Activated CD8-positive, alpha-beta memory T cell treated with anti-CD3 and anti-CD28 coated beads, Interleukin-2, amount 10 ng/mL, durations not matched to agents 7 days and 5 days (primary cell): ENCODE measurements at regions not wholly inside any gene's neighbourhood (a gene's known extent, or its start where the extent isn't known, plus 50 kb on each side); places are given as distances from the start of the nearest gene placed in this dataset.
"Not testable (repeated sequence)": the region's sequence is repeated elsewhere in the genome, so short reads cannot be mapped to it uniquely, and the experiment has no call there.

ENCODE experiments used
- ATAC-seq: fragments of 150-1000 bp; cut with Tn5 transposase; one replicate; pipeline ENCODE4 v1.10.0; 2021; ENCODE audit warnings: moderate library complexity
- CTCF ChIA-PET: fragments of 350-600 bp; sonication (Branson Sonifier 250); formaldehyde crosslinking; loops from one replicate; lab custom pipeline; 2021; ENCODE audit warnings: antibody characterized with exemption; lab: Charles Lee
- DNase-seq: peaks from one replicate; pipeline ENCODE4 v3.0.0-alpha.2; 2020
- H3K27ac Mint-ChIP-seq: one replicate; pipeline ENCODE4 v1.8.0; 2021; ENCODE audit warnings: mild to moderate bottlenecking, mixed read lengths
- H3K27me3 Mint-ChIP-seq: one replicate; pipeline ENCODE4 v1.8.0; 2021; ENCODE audit warnings: mixed read lengths
- H3K36me3 Mint-ChIP-seq: one replicate; pipeline ENCODE4 v1.8.0; 2021; ENCODE audit warnings: mild to moderate bottlenecking, mixed read lengths
- H3K4me1 Mint-ChIP-seq: one replicate; pipeline ENCODE4 v1.8.0; 2021; ENCODE audit warnings: mixed read lengths
- H3K4me3 Mint-ChIP-seq: one replicate; pipeline ENCODE4 v1.8.0; 2021; ENCODE audit warnings: mild to moderate bottlenecking, moderate library complexity, mixed read lengths
- H3K9me3 Mint-ChIP-seq: one replicate; pipeline ENCODE4 v1.8.0; 2022; ENCODE audit warnings: low read depth, mixed read lengths

- ATAC-seq, CTCF ChIA-PET, H3K27ac Mint-ChIP-seq: not testable (repeated sequence)
Observed at GRCh38 chr2:67166511-67166910, 230.6 kb upstream of the ETAA1 start.

GRCh38 chr2:67169417-67170140 is 227.6 kb upstream of the ETAA1 start:
- Mint-ChIP-seq H3K27ac (no peak overlapping the region), H3K27me3 (no peaks in the 10 kb centered on the region), H3K36me3 (no peaks in the 10 kb centered on the region), H3K9me3 (no peaks in the 10 kb centered on the region), H3K4me1 (no peaks in the 10 kb centered on the region), H3K4me3 (no peak overlapping the region)
- no peak for ATAC-seq
- DNase-seq, result no peak
- CTCF ChIA-PET, result no interaction called here

More at GRCh38 chr2:67166511-67166910, 230.6 kb upstream of the ETAA1 start:
- not testable (repeated sequence) for H3K4me1 Mint-ChIP-seq, H3K9me3 Mint-ChIP-seq, H3K27me3 Mint-ChIP-seq, DNase-seq, H3K4me3 Mint-ChIP-seq, H3K36me3 Mint-ChIP-seq

DNA sequence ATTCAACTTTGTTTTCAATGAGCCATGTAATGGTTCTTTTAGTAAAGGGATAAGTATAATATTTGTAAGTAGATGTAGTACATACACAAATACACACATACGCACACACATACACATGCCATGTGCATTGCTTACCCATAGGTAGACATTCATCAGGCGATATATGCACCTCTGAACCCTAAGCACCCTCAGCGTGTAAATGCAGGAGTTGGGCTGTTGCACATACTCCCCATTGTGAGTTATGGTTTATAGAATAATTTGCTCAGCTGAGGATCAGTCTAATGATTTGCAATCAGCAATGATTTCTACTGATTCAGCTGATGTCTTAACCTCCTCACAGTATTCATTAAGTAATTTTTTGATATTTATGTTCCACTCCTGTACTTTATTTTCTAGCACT is 217.6 kb upstream of the ETAA1 start:
- H3K9me3 Mint-ChIP-seq, result peaks cover 4% of the 10 kb centered on the region
- no peak overlapping the region for H3K4me3 Mint-ChIP-seq

GRCh38 chr2:67180841-67181240 is 216.3 kb upstream of the ETAA1 start:
- no peaks in the 10 kb centered on the region for H3K27me3 Mint-ChIP-seq

More for the DNA sequence above, 217.6 kb upstream of the ETAA1 start:
- H3K27ac Mint-ChIP-seq, result no peak overlapping the region
- CTCF ChIA-PET, result no interaction called here
- no peaks in the 10 kb centered on the region for H3K36me3 Mint-ChIP-seq
- no peaks in the 10 kb centered on the region for H3K4me1 Mint-ChIP-seq
- DNase-seq (no peak), ATAC-seq (no peak)
- H3K27me3 Mint-ChIP-seq, result no peaks in the 10 kb centered on the region

GRCh38 chr2:67182884-67183283 is 214.2 kb upstream of the ETAA1 start:
- Mint-ChIP-seq H3K36me3 (no peaks in the 10 kb centered on the region), H3K4me3 (no peak overlapping the region), H3K4me1 (no peaks in the 10 kb centered on the region), H3K9me3 (no peaks in the 10 kb centered on the region), H3K27me3 (no peaks in the 10 kb centered on the region), H3K27ac (no peak overlapping the region)
- CTCF ChIA-PET, result no interaction called here
- ATAC-seq (no peak), DNase-seq (no peak)

More at GRCh38 chr2:67180841-67181240, 216.3 kb upstream of the ETAA1 start:
- no peak for ATAC-seq
- Mint-ChIP-seq H3K36me3 (no peaks in the 10 kb centered on the region), H3K4me3 (no peak overlapping the region), H3K27ac (no peak overlapping the region), H3K4me1 (no peaks in the 10 kb centered on the region), H3K9me3 (peaks cover 4% of the 10 kb centered on the region)
- CTCF ChIA-PET, result no interaction called here
- DNase-seq, result no peak

GRCh38 chr2:67186326-67186725 is 210.8 kb upstream of the ETAA1 start:
- no peak for DNase-seq

DNA sequence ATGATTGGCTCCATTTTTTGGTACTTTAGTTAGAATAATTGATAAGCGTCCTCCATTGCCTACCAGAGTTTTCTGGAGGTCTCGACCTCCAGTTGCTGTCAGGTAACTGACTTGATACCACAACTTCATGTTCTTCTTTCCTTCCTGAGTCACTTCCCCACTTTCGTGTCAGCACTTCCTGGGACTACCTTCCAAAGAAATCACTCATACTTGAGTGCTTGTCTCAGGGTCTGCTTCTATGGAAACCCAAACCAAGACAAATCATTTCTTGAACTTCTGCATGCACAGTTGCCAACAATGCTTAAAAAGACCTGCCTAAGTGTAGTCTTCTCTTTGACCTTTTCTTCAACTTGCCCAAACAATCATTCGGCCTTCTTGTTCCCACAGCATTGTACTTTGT is 210.3 kb upstream of the ETAA1 start:
- Mint-ChIP-seq H3K36me3 (no peaks in the 10 kb centered on the region), H3K27me3 (no peaks in the 10 kb centered on the region), H3K9me3 (no peaks in the 10 kb centered on the region), H3K4me1 (no peaks in the 10 kb centered on the region), H3K27ac (no peak overlapping the region), H3K4me3 (no peak overlapping the region)
- CTCF ChIA-PET, result no interaction called here
- ATAC-seq, result no peak
- DNase-seq, result no peak

More at GRCh38 chr2:67186326-67186725, 210.8 kb upstream of the ETAA1 start:
- H3K9me3 Mint-ChIP-seq, result no peaks in the 10 kb centered on the region
- no peak for ATAC-seq
- no peak overlapping the region for H3K27ac Mint-ChIP-seq
- H3K36me3 Mint-ChIP-seq, result no peaks in the 10 kb centered on the region
- H3K27me3 Mint-ChIP-seq, result no peaks in the 10 kb centered on the region
- no peaks in the 10 kb centered on the region for H3K4me1 Mint-ChIP-seq
- H3K4me3 Mint-ChIP-seq, result no peak overlapping the region
- CTCF ChIA-PET, result no interaction called here

DNA sequence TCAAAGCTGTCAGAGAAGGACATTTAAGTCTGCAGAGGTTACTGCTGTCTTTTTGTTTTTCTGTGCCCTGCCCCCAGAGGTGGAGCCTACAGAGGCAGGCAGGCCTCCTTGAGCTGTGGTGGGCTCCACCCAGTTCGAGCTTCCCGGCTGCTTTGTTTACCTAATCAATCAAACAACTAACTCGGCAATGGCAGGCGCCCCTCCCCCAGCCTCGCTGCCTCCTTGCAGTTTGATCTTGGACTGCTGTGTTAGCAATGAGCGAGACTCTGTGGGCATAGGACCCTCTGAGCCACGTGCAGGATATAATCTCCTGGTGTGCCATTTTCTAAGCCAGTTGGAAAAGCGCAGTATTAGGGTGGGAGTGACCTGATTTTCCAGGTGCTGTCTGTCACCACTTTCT is 201.8 kb upstream of the ETAA1 start:
- DNase-seq, H3K4me1 Mint-ChIP-seq, H3K27me3 Mint-ChIP-seq, CTCF ChIA-PET, H3K27ac Mint-ChIP-seq, H3K9me3 Mint-ChIP-seq, H3K4me3 Mint-ChIP-seq, H3K36me3 Mint-ChIP-seq, ATAC-seq: not testable (repeated sequence)

DNA sequence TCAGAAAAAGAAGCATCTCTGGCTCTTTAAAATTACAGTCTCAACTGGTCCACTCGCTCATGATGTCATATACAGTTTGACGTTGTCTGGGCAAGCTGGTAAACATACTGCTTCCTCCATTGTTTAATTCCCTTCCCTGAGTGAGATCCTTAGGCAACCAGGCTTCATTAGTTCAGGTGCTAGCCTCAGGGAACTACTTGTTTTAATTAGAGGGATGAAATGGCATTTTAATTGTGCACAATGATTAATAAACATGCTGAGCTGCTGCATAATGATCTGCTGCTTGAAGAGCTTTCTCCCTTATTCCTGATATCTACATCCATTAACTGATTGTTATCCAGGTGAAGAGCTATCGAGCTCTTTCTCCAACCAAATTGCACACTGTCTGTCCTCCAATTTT is 195.6 kb upstream of the ETAA1 start:
- no peaks in the 10 kb centered on the region for H3K4me1 Mint-ChIP-seq
- no peak overlapping the region for H3K27ac Mint-ChIP-seq
- ATAC-seq (no peak), DNase-seq (no peak)
- H3K4me3 Mint-ChIP-seq, result no peak overlapping the region
- CTCF ChIA-PET, result no interaction called here
- peaks cover 2% of the 10 kb centered on the region for H3K9me3 Mint-ChIP-seq
- no peaks in the 10 kb centered on the region for H3K27me3 Mint-ChIP-seq
- H3K36me3 Mint-ChIP-seq, result no peaks in the 10 kb centered on the region

DNA sequence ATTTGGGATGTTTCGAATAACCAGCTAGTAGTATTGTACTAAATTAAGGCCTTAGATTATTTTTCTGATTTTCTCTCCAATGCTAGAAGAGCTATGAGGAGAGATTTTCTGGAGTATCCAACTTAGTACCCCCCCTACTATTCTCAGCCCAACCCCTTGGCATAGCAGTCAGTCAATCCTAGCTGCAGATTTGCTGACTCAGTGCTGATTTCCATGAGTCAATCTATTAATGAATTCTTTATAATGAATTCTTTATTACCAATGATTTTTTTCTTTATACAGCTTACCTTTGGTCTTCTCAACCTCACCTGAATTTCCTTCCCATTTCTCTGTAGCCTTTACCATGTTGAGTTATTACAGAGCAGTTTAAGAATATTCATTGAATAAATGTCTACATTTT is 192.8 kb upstream of the ETAA1 start:
- ATAC-seq (no peak), DNase-seq (no peak)
- H3K36me3 Mint-ChIP-seq, result no peaks in the 10 kb centered on the region
- no peak overlapping the region for H3K4me3 Mint-ChIP-seq
- H3K4me1 Mint-ChIP-seq, result no peaks in the 10 kb centered on the region
- H3K27me3 Mint-ChIP-seq, result no peaks in the 10 kb centered on the region
- no peaks in the 10 kb centered on the region for H3K9me3 Mint-ChIP-seq
- no peak overlapping the region for H3K27ac Mint-ChIP-seq
- CTCF ChIA-PET, result no interaction called here

DNA sequence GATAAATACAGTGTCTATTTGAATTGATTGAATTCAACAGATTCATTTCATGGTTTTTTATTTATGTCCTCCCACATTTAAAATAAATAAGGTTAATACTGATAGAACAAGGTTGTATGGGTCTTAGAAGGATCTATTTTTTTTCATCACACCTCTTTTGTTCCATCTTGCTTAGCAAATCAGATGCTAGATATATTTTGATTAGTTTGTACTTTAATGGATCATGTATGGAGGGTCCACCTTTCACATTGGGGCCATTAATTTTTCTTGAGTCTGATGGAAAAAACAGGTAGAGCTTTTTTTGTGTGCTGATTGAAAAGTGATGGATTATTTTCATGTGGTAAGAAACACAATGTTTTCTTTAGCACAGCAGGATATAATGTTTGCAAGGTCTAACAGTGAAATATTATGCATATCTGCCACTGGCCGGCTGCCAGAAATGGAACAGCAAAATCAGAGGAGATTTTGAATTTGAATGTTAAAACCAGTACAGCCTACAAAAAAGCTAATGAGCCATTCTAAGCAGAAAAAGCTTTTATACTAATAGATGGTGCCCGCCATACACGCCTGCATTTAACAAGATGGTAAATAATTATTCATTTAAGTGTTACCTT is 188.1 kb upstream of the ETAA1 start:
- ATAC-seq (no peak), DNase-seq (no peak)
- no peaks in the 10 kb centered on the region for H3K9me3 Mint-ChIP-seq
- no peak overlapping the region for H3K4me3 Mint-ChIP-seq
- H3K27ac Mint-ChIP-seq, result no peak overlapping the region
- no peaks in the 10 kb centered on the region for H3K27me3 Mint-ChIP-seq
- H3K4me1 Mint-ChIP-seq, result no peaks in the 10 kb centered on the region
- H3K36me3 Mint-ChIP-seq, result no peaks in the 10 kb centered on the region
- CTCF ChIA-PET, result no interaction called here

- H3K36me3 Mint-ChIP-seq, result no peaks in the 10 kb centered on the region
- H3K27me3 Mint-ChIP-seq, result no peaks in the 10 kb centered on the region
- H3K27ac Mint-ChIP-seq, result no peak overlapping the region
- no peak for ATAC-seq
- H3K4me1 Mint-ChIP-seq, result no peaks in the 10 kb centered on the region
- DNase-seq, result no peak
- no peaks in the 10 kb centered on the region for H3K9me3 Mint-ChIP-seq
- CTCF ChIA-PET, result no interaction called here
- H3K4me3 Mint-ChIP-seq, result no peak overlapping the region
Observed at GRCh38 chr2:67210430-67210829, 186.7 kb upstream of the ETAA1 start.

DNA sequence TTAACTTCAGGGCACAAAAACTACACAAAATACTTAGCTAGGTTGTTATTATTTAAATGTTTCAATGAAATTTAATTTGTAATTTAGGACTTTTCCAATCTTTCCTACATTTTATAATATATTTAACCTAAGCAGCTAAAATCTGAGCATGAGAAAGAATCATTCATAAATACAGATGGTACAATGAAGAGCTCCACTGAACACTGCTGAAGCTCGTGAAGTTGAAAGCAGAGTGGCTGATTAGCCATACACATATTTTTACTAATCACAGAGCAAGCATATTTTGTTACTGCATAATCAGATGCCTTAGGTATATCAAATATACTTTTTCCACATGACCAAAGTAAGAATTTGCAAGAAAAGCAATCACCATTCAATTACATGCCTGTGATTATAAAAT is 184.9 kb upstream of the ETAA1 start:
- DNase-seq (no peak), ATAC-seq (no peak)
- Mint-ChIP-seq H3K4me1 (no peaks in the 10 kb centered on the region), H3K4me3 (no peak overlapping the region), H3K27me3 (no peaks in the 10 kb centered on the region), H3K27ac (no peak overlapping the region), H3K9me3 (no peaks in the 10 kb centered on the region), H3K36me3 (no peaks in the 10 kb centered on the region)
- CTCF ChIA-PET, result no interaction called here

- H3K36me3 Mint-ChIP-seq, result no peaks in the 10 kb centered on the region
- no peak for DNase-seq
- H3K27me3 Mint-ChIP-seq, result no peaks in the 10 kb centered on the region
- no peak overlapping the region for H3K27ac Mint-ChIP-seq
- H3K4me1 Mint-ChIP-seq, result no peaks in the 10 kb centered on the region
- no peaks in the 10 kb centered on the region for H3K9me3 Mint-ChIP-seq
- ATAC-seq, result no peak
- CTCF ChIA-PET, result no interaction called here
- H3K4me3 Mint-ChIP-seq, result no peak overlapping the region
Observed at GRCh38 chr2:67213270-67213670, 183.9 kb upstream of the ETAA1 start.
